ENCODE measurements at regions not wholly inside any gene's neighbourhood (a gene's known extent, or its start where the extent isn't known, plus 50 kb on each side); places are given as distances from the start of the nearest gene placed in this dataset.
A peak's percentile ranks its signal among the peaks of the same experiment; 100 is the strongest.
"Not testable (repeated sequence)": the region's sequence is repeated elsewhere in the genome, so short reads cannot be mapped to it uniquely, and the experiment has no call there.

DNA sequence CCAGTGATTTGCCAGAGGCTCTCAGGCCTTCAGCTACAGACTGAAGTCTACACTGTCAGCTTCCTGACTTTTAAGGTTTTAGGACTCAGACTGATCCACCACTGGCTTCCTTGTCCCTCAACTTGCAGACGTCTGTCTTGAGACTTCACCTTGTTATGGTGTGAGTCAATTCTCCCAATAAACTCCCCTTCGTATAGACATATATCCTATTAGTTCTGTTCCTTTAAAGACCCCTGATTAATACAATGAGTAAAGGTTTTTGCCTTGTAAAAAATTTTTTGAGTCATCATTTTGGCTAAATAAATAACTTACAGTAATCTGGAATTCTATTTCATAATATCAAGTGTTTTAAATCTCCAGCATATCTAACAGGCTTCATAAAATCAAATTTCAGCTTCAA, 956.3 kb upstream of the CDH6 start:
- H3K27ac ChIP-seq: no peak overlapping the region
- H3K4me3 ChIP-seq: no peak overlapping the region
- 0 to 100% (median 64%) methylated on average over 1 to 2 of the region's 2 CpGs; no CpG with 5 or more reads in 3 of the 10 experiments for WGBS, 10 experiments
- in situ Hi-C loops (cut with MboI; ENCODE audit: low pct_unique_long_range_greater_than_20kb in 2 of 9, low sequenced_read_pairs in 9 of 9, unreplicated experiment in 9 of 9): no loop called here
- ATAC-seq (replicated peaks in 6 of 8): no peak
- H3K4me1 ChIP-seq (replicated peaks in 1 of 2): no peaks in the 10 kb centered on the region

DNA sequence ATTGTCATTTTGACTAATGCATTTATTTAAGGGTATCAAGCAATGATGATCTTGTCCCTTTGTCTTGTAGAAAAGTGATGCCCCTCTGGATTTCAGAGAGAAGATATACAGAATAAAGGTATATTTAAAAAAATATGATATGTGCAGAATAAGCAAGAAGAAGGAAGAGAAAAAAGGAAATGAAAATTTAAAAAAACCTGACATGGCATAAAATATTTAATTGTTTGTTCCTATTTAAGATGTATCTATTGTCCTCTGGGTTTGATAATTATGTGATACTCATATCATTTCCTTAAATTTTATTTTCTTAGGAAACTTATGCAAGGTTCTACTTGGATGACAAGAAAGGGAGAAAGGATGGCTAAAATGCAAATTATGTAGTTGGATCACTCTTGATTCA, 983.7 kb upstream of the CDH6 start:
- no peak for ATAC-seq (replicated peaks in 6 of 8)
- H3K4me3 ChIP-seq: no peak overlapping the region
- in situ Hi-C loops (cut with MboI; ENCODE audit: low pct_unique_long_range_greater_than_20kb in 2 of 9, low sequenced_read_pairs in 9 of 9, unreplicated experiment in 9 of 9): no loop called here
- no peaks in the 10 kb centered on the region for H3K4me1 ChIP-seq (replicated peaks in 1 of 2)
- no peak overlapping the region for H3K27ac ChIP-seq

GRCh38 chr5:30197662-30198061, 995.8 kb upstream of the CDH6 start:
- in situ Hi-C loops (cut with MboI; ENCODE audit: low pct_unique_long_range_greater_than_20kb in 2 of 9, low sequenced_read_pairs in 9 of 9, unreplicated experiment in 9 of 9): no loop called here
- no peak for ATAC-seq (replicated peaks in 6 of 8)
- 0 to 100% (median 57%) methylated on average over 1 to 3 of the region's 3 CpGs; no CpG with 5 or more reads in 5 of the 10 experiments for WGBS, 10 experiments

DNA sequence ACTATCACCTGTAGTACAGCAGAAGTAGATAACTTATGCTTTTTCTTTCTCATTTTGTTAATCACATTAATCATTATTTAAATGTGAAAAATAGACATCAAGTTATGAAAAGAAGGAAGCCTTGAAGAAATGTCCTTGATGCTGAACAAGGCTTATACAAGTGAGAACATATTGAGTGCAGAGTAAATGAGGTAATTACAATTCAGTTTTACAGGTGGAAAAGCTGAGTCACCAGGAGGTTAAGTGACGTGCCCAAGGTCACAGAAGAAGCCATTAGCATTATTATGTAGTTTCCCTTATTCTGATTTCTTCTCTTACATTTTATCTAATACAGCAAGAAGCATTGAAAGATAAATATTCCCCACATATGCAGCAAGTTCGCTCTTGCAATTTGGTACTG, 998.5 kb upstream of the CDH6 start:
- Histone ChIP-seq H3K27ac (no peak overlapping the region), H3K4me3 (no peak overlapping the region), H3K4me1 (replicated peaks in 1 of 2) (peaks cover 5 to 9% of the 10 kb centered on the region in 2 donors)
- 9 to 100% (median 56%) methylated on average over 1 to 2 of the region's 2 CpGs; no CpG with 5 or more reads in 1 of the 10 experiments for WGBS, 10 experiments
- ATAC-seq (replicated peaks in 6 of 8): peak in 2 of 8 experiments; percentile 49 to 53
- in situ Hi-C loops (cut with MboI; ENCODE audit: low pct_unique_long_range_greater_than_20kb in 2 of 9, low sequenced_read_pairs in 9 of 9, unreplicated experiment in 9 of 9): no loop called here

More at GRCh38 chr5:30197662-30198061, 995.8 kb upstream of the CDH6 start:
- Histone ChIP-seq H3K27ac (no peak overlapping the region), H3K4me1 (replicated peaks in 1 of 2) (peaks cover 5 to 9% of the 10 kb centered on the region in 2 donors), H3K4me3 (no peak overlapping the region)

GRCh38 chr5:30194595-30194994, 998.9 kb upstream of the CDH6 start:
- no peak overlapping the region for H3K4me3 ChIP-seq
- 0 to 100% (median 74%) methylated on average over 3 to 5 of the region's 5 CpGs for WGBS, 10 experiments
- no peak overlapping the region for H3K27ac ChIP-seq
- H3K4me1 ChIP-seq (replicated peaks in 1 of 2): peaks cover 5 to 9% of the 10 kb centered on the region in 2 donors
- in situ Hi-C loops (cut with MboI; ENCODE audit: low pct_unique_long_range_greater_than_20kb in 2 of 9, low sequenced_read_pairs in 9 of 9, unreplicated experiment in 9 of 9): no loop called here
- peak in 1 of 8 experiments; percentile 12 for ATAC-seq (replicated peaks in 6 of 8)

DNA sequence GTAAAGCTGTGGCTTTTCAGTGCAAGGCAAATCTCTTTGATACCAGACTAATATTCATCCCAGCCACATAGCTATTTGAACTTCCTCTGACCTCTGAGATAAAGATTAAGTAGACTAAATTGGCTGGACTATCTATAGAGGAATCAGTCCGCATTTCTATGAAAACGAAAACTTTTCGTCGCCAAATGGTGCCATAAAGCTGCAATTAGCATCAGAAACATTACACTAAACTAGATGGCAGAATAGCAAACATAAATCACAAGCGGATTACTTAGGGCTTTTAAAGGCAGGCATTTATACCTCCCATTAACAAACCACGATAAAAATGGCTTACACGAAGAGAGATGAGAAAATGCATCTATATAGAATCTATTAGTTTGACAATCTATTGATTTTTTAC, 1009.7 kb upstream of the CDH6 start:
- no peak overlapping the region for H3K4me3 ChIP-seq
- WGBS, 10 experiments: 7 to 100% (median 50%) methylated on average over 2 to 7 of the region's 7 CpGs; no CpG with 5 or more reads in 1 of the 10 experiments
- in situ Hi-C loops (cut with MboI; ENCODE audit: low pct_unique_long_range_greater_than_20kb in 2 of 9, low sequenced_read_pairs in 9 of 9, unreplicated experiment in 9 of 9): no loop called here
- ATAC-seq (replicated peaks in 6 of 8): peak in 5 of 8 experiments; percentile 45 to 89 (median 48)
- H3K27ac ChIP-seq: no peak overlapping the region
- peaks cover 0 to 24% of the 10 kb centered on the region in 2 donors for H3K4me1 ChIP-seq (replicated peaks in 1 of 2)

DNA sequence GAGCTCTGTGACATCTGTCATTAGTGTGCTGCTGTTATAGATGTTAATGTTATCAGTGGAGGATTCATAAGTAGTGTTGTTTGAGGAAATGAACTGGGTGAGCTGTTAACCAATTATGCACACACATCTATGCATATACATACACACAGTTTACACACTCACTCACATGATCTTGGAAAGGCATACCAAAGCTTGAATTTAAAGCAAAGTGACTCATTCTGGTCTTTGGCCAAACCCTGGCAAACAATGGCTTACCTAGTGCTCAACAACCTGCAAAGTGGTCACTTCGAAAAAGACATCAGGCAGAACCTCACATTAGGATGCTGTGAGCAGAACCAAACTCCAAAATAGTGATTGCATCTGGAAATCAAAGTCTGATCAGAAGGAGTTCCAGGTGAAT, 1037.3 kb upstream of the CDH6 start:
- 0 to 100% (median 50%) methylated on average over 1 of the region's 1 CpG; no CpG with 5 or more reads in 7 of the 10 experiments for WGBS, 10 experiments
- Histone ChIP-seq H3K4me1 (replicated peaks in 1 of 2) (no peaks in the 10 kb centered on the region), H3K27ac (no peak overlapping the region), H3K4me3 (no peak overlapping the region)
- ATAC-seq (replicated peaks in 6 of 8): no peak
- in situ Hi-C loops (cut with MboI; ENCODE audit: low pct_unique_long_range_greater_than_20kb in 2 of 9, low sequenced_read_pairs in 9 of 9, unreplicated experiment in 9 of 9): no loop called here

GRCh38 chr5:30152431-30152830, 1041.1 kb upstream of the CDH6 start:
- ATAC-seq (replicated peaks in 6 of 8): no peak
- Histone ChIP-seq H3K4me3 (no peak overlapping the region), H3K4me1 (replicated peaks in 1 of 2) (no peaks in the 10 kb centered on the region), H3K27ac (no peak overlapping the region)
- in situ Hi-C loops (cut with MboI; ENCODE audit: low pct_unique_long_range_greater_than_20kb in 2 of 9, low sequenced_read_pairs in 9 of 9, unreplicated experiment in 9 of 9): no loop called here
- WGBS, 10 experiments: 0 to 100% (median 100%) methylated on average over 1 of the region's 1 CpG; no CpG with 5 or more reads in 3 of the 10 experiments

- no peak overlapping the region for H3K27ac ChIP-seq
- ATAC-seq (replicated peaks in 6 of 8): no peak
- in situ Hi-C loops (cut with MboI; ENCODE audit: low pct_unique_long_range_greater_than_20kb in 2 of 9, low sequenced_read_pairs in 9 of 9, unreplicated experiment in 9 of 9): no loop called here
- no peak overlapping the region for H3K4me3 ChIP-seq
- no peaks in the 10 kb centered on the region for H3K4me1 ChIP-seq (replicated peaks in 1 of 2)
Measured at GRCh38 chr5:30150231-30150630, 1043.3 kb upstream of the CDH6 start.

DNA sequence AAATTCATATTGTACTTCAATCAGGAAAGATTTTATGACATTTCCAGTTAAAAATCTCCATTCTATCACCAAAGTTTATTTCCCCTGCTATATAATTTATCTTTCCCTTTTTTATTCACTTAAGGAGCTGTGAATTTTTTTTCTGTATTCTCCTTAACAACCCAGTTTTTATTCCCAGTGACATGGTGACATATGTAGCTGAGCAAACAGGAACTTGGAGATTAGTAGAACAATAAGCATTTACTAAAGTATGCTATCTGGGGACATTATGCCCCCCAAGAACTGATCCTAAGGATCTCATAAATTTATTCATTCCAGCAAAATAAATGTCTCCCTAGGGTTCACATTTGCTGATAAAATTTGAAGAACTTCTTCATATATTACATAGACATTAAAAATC, 1044.0 kb upstream of the CDH6 start:
- ATAC-seq (replicated peaks in 6 of 8): no peak
- no peaks in the 10 kb centered on the region for H3K4me1 ChIP-seq (replicated peaks in 1 of 2)
- H3K27ac ChIP-seq: no peak overlapping the region
- in situ Hi-C loops (cut with MboI; ENCODE audit: low pct_unique_long_range_greater_than_20kb in 2 of 9, low sequenced_read_pairs in 9 of 9, unreplicated experiment in 9 of 9): no loop called here
- no peak overlapping the region for H3K4me3 ChIP-seq

- H3K27ac ChIP-seq: no peak overlapping the region
- H3K4me3 ChIP-seq: no peak overlapping the region
- H3K4me1 ChIP-seq (replicated peaks in 1 of 2): no peaks in the 10 kb centered on the region
- in situ Hi-C loops (cut with MboI; ENCODE audit: low pct_unique_long_range_greater_than_20kb in 2 of 9, low sequenced_read_pairs in 9 of 9, unreplicated experiment in 9 of 9): no loop called here
- peak in 3 of 8 experiments; percentile 63 to 99 (median 71) for ATAC-seq (replicated peaks in 6 of 8)
- WGBS, 10 experiments: 0 to 17% (median 5%) methylated on average over 1 of the region's 1 CpG; no CpG with 5 or more reads in 6 of the 10 experiments
Measured at GRCh38 chr5:30147976-30148375, 1045.5 kb upstream of the CDH6 start.

GRCh38 chr5:30144059-30144458, 1049.4 kb upstream of the CDH6 start:
- H3K27ac ChIP-seq; ATAC-seq (replicated peaks in 6 of 8); H3K4me3 ChIP-seq; H3K4me1 ChIP-seq (replicated peaks in 1 of 2); in situ Hi-C loops (cut with MboI; ENCODE audit: low pct_unique_long_range_greater_than_20kb in 2 of 9, low sequenced_read_pairs in 9 of 9, unreplicated experiment in 9 of 9): not testable (repeated sequence)
- 0 to 90% (median 70%) methylated on average over 2 to 4 of the region's 4 CpGs for WGBS, 10 experiments

- WGBS, 10 experiments: 0 to 100% (median 75%) methylated on average over 1 to 2 of the region's 4 CpGs; no CpG with 5 or more reads in 4 of the 10 experiments
- H3K4me3 ChIP-seq: no peak overlapping the region
- in situ Hi-C loops (cut with MboI; ENCODE audit: low pct_unique_long_range_greater_than_20kb in 2 of 9, low sequenced_read_pairs in 9 of 9, unreplicated experiment in 9 of 9): no loop called here
- no peak overlapping the region for H3K27ac ChIP-seq
- H3K4me1 ChIP-seq (replicated peaks in 1 of 2): no peaks in the 10 kb centered on the region
- ATAC-seq (replicated peaks in 6 of 8): no peak
Measured at GRCh38 chr5:30142432-30142831, 1051.1 kb upstream of the CDH6 start.

DNA sequence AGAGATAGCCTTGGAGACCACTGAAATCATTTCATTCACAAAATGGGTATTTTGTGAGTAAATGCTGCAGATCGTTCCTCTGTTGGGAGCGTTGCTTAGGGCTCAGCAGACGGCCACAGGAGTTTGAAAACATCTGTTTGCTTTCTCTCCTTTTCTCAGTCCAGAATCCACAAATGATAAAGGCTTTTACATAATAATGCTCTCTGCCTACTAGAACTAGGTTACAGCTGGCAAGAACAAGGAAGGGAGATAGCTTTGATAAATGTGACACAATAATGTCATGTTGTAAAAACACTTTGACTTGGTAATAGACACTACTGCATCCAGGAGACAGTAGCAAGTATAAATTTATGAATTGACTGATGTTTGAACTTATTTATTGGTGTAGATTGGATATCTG, 1072.4 kb upstream of the CDH6 start:
- WGBS, 10 experiments: 0 to 58% (median 20%) methylated on average over 1 to 3 of the region's 3 CpGs; no CpG with 5 or more reads in 1 of the 10 experiments
- no peak overlapping the region for H3K4me3 ChIP-seq
- ATAC-seq (replicated peaks in 6 of 8): peak in 5 of 8 experiments; percentile 34 to 98 (median 48)
- no peak overlapping the region for H3K27ac ChIP-seq
- peaks cover 0 to 2% of the 10 kb centered on the region in 2 donors for H3K4me1 ChIP-seq (replicated peaks in 1 of 2)
- in situ Hi-C loops (cut with MboI; ENCODE audit: low pct_unique_long_range_greater_than_20kb in 2 of 9, low sequenced_read_pairs in 9 of 9, unreplicated experiment in 9 of 9): no loop called here
